ENCODE measurements at regions not wholly inside any gene's neighbourhood (a gene's known extent, or its start where the extent isn't known, plus 50 kb on each side); places are given as distances from the start of the nearest gene placed in this dataset.

DNA sequence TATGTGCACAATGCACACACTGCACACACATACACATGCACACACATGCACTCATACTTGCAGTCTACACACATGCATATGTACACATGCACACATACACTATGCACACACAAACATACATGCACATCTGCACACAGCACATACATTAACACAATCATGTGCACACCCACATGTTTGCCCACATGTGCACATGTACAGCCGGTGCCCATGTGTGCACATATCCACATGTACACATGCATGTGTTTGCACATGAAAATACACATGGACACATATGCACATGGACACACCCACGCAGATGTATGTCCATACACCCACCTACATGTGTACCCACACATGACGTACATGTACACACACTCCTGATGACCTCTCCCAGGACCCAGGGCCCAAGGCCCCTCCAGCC is 105.1 kb upstream of the ACTRT2 start (continued):
- no peak for TF ChIP-seq GABPA (IDR thresholded peaks at IDR 0.05; ENCODE audit: borderline replicate concordance, insufficient read depth, low read length)
- no peak for TF ChIP-seq TBP (IDR thresholded peaks at IDR 0.05; ENCODE audit: low read depth, low read length)
- no peak for TF ChIP-seq POU5F1 (IDR thresholded peaks at IDR 0.05; ENCODE audit: low read depth, low read length)
- TF ChIP-seq, protein P1, sequence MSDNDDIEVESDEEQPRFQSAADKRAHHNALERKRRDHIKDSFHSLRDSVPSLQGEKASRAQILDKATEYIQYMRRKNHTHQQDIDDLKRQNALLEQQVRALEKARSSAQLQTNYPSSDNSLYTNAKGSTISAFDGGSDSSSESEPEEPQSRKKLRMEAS (IDR thresholded peaks at IDR 0.05) = no peak
- no peak for TF ChIP-seq CBX5 (IDR thresholded peaks at IDR 0.05; ENCODE audit: low read depth, low read length)
